Right lobe of liver (tissue), 6 donors: ENCODE measurements at regions not wholly inside any gene's neighbourhood (a gene's known extent, or its start where the extent isn't known, plus 50 kb on each side); places are given as distances from the start of the nearest gene placed in this dataset.

ENCODE experiments used
- ATAC-seq, 4 donors: fragments of 200-7000 bp; cut with Tn5 transposase; one replicate each; pipeline ENCODE4 v1.9.1; 2020; ENCODE audit warnings: mild to moderate bottlenecking in 4 of 4, moderate library complexity in 4 of 4
- DNase-seq, 3 donors: peaks; one replicate each; pipeline ENCODE4 v3.0.0-alpha.2; 2020
- H3K27ac ChIP-seq, 3 donors: fragments of 200-600 bp; one replicate each; pipeline ENCODE4 v1.8.0; 2022
- H3K27me3 ChIP-seq, 2 donors: fragments of 200-600 bp; one replicate each; pipeline ENCODE4 v1.8.0; 2022
- H3K36me3 ChIP-seq, 4 donors: fragments of 200-600 bp; sonication (generic) in 1 of 4; one replicate each; pipeline versions ENCODE4 v1.5.1 to v1.8.0; 2017 to 2022; ENCODE audit warnings: control low read depth in 1 of 4
- H3K4me1 ChIP-seq, 4 donors: fragments of 200-600 bp; sonication (generic) in 1 of 4; one replicate each; pipeline versions ENCODE4 v1.5.1 to v1.8.0; 2017 to 2022; ENCODE audit warnings: control low read depth in 1 of 4
- H3K4me3 ChIP-seq, 3 donors: fragments of 200-600 bp; one replicate each; pipeline ENCODE4 v1.8.0; 2022
- H3K9me3 ChIP-seq, 4 donors: fragments of 200-600 bp; sonication (generic) in 1 of 4; one replicate each; pipeline versions ENCODE4 v1.5.1 to v1.8.0; 2017 to 2022; ENCODE audit warnings: control low read depth in 1 of 4
- CTCF ChIP-seq, 4 donors: fragments of 200-600 bp in 3 of 4; fragments of 450-650 bp in 1 of 4; IDR thresholded peaks; one replicate each; pipeline versions ENCODE4 v1.5.1 to v1.8.0; 2016 to 2022; ENCODE audit warnings: antibody characterized with exemption in 4 of 4, mild to moderate bottlenecking in 2 of 4
- POLR2A ChIP-seq: fragments of 450-650 bp; IDR thresholded peaks from one replicate; pipeline ENCODE4 v1.6.1; 2017; ENCODE audit warnings: antibody characterized with exemption, mild to moderate bottlenecking
- WGBS: methylation state at CpG from one replicate; pipeline ENCODE4 v1.1.6; 2018; ENCODE audit warnings: low coverage, low lambda C conversion rate; ENCODE audit not compliant: insufficient coverage; ENCODE audit errors: missing lambda C conversion rate; 5-methylcytosine and 5-hydroxymethylcytosine counted together
- intact Hi-C, 2 donors: fragments of 100-400 bp; cut with DNase I; formaldehyde crosslinking; loops; one replicate each; pipeline versions ENCODE4 v1.11.2 to v1.14.1; 2022
- donor health status: DM: no; HTN: yes; CAD: no.
- donor health status: DM: no; HTN: no; CAD: no.
- donor health status: DM: no; HTN: no; CAD: no.
- donor health status: DM: no; HTN: yes; CAD: no.
- donor health status: DM: no; HTN: yes; CAD: no.

GRCh38 chr1:198901266-198901665 is 262.4 kb downstream of the PTPRC start:
- H3K27me3 ChIP-seq = no peaks in the 10 kb centered on the region
- TF ChIP-seq CTCF (IDR thresholded peaks at IDR 0.05) (no peak), POLR2A (no peak)
- H3K36me3 ChIP-seq = no peaks in the 10 kb centered on the region
- DNase-seq = no peak
- H3K4me3 ChIP-seq = no peak overlapping the region
- no peak for ATAC-seq
- H3K9me3 ChIP-seq = no peaks in the 10 kb centered on the region
- intact Hi-C loops = no loop called here
- WGBS = 62% methylated on average over 3 of the region's 3 CpGs
- H3K4me1 ChIP-seq = no peaks in the 10 kb centered on the region
- no peak overlapping the region for H3K27ac ChIP-seq

DNA sequence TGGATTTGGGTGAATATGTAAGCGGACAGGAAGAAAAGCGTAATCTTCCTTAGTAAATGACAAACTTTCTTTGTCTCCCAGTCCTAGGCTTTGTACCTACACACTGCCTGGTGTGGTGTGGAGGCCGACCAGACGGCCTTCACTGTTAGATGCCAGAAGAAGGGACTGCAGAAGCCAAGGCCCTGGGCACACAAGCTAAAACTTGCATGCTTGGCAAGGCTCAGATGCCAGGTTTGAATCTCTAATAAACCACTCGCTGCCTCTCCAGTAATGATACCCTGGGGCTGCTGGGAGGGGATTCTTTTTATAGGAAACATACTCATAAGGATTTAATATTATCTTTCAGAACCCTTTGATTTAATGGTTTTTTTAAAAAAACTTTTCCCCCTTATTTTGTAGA is 263.8 kb downstream of the PTPRC start:
- no peaks in the 10 kb centered on the region for H3K4me1 ChIP-seq
- TF ChIP-seq CTCF (IDR thresholded peaks at IDR 0.05) (no peak), POLR2A (no peak)
- H3K36me3 ChIP-seq = no peaks in the 10 kb centered on the region
- DNase-seq (no peak), ATAC-seq (no peak)
- H3K27me3 ChIP-seq = no peaks in the 10 kb centered on the region
- 85% methylated on average over 5 of the region's 5 CpGs for WGBS
- H3K9me3 ChIP-seq = no peaks in the 10 kb centered on the region
- intact Hi-C loops = no loop called here
- H3K27ac ChIP-seq = no peak overlapping the region
- no peak overlapping the region for H3K4me3 ChIP-seq

DNA sequence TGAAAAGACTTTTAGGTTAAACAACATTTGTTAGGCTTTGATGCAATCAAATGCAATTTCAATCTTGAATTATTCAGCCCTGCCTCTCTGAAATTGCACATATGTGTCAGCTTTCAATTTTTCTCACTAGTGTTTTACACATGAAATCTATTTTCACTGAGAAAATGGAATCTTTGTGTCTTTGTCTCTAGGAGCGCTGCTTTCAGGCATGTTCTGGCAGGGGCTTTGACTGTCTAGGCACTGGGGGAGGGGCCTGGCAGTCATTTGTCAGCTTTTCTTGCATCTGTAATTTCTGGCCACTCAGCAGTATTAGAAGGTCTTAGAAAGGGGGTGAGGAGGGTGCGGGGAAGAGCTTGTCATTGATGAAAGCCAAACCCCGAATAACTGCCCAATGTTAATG is 264.4 kb downstream of the PTPRC start:
- no peaks in the 10 kb centered on the region for H3K36me3 ChIP-seq
- no peak overlapping the region for H3K27ac ChIP-seq
- H3K4me1 ChIP-seq = no peaks in the 10 kb centered on the region
- intact Hi-C loops = no loop called here
- no peak for TF ChIP-seq POLR2A
- TF ChIP-seq CTCF (IDR thresholded peaks at IDR 0.05) = no peak
- H3K4me3 ChIP-seq = no peak overlapping the region
- WGBS = 53% methylated on average over 3 of the region's 3 CpGs
- no peak for ATAC-seq
- H3K9me3 ChIP-seq = no peaks in the 10 kb centered on the region
- no peak for DNase-seq
- H3K27me3 ChIP-seq = no peaks in the 10 kb centered on the region

DNA sequence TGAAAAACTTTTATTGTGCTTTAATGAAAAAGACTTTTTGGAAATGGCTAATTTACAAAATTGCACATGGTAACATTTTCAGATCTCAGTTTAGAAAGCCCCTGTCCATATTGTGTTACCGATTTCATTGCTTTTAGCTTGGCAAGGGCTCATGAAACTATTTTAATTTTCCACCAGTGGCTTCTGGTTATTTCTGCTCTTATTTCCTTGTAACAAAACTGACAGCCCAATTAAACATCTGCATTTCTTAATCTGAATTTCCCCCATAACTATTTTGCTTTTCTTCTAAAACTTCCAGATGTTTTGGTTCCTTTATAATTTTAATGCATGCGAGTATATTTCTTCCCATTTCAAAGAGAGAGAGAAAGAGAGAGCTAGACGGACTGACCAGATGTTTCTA is 264.8 kb downstream of the PTPRC start:
- DNase-seq (no peak), ATAC-seq (no peak)
- no peak for TF ChIP-seq POLR2A
- TF ChIP-seq CTCF (IDR thresholded peaks at IDR 0.05) = no peak
- no peaks in the 10 kb centered on the region for H3K4me1 ChIP-seq
- H3K27ac ChIP-seq = no peak overlapping the region
- H3K9me3 ChIP-seq = no peaks in the 10 kb centered on the region
- no peaks in the 10 kb centered on the region for H3K27me3 ChIP-seq
- H3K4me3 ChIP-seq = no peak overlapping the region
- intact Hi-C loops = no loop called here
- no peaks in the 10 kb centered on the region for H3K36me3 ChIP-seq
- 61% methylated on average over 3 of the region's 3 CpGs for WGBS

DNA sequence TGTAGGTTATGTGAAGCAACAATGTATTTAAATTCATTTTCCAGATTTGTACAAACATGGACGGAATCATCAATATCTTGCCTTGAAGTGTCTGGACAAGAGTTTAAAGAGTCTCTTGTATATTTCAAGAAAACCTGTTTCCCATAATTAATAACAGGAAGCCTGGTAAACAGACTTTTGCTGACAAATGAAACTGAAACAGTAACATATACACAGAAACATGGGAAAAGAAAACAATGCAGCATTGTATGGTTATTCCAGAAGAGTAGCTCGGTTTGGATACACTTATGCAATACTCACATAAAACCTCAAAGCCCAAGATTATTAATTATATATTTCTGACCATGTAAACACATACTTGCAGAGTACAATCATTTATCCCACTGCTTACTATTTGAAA is 265.5 kb downstream of the PTPRC start:
- 26% methylated on average over 2 of the region's 2 CpGs for WGBS
- DNase-seq (no peak), ATAC-seq (peak in 2 of 4 donors; percentile 29 to 37)
- H3K4me3 ChIP-seq = no peak overlapping the region
- no peaks in the 10 kb centered on the region for H3K9me3 ChIP-seq
- TF ChIP-seq POLR2A (no peak), CTCF (IDR thresholded peaks at IDR 0.05) (no peak)
- no peak overlapping the region for H3K27ac ChIP-seq
- no peaks in the 10 kb centered on the region for H3K36me3 ChIP-seq
- intact Hi-C loops = no loop called here
- H3K27me3 ChIP-seq = no peaks in the 10 kb centered on the region
- no peaks in the 10 kb centered on the region for H3K4me1 ChIP-seq
